Stimulated activated CD8-positive, alpha-beta memory T cell treated with anti-CD3 and anti-CD28 coated beads, Interleukin-12 subunit alpha, Interleukin-12 subunit beta, amount 100 ng/mL, for 1 hour (primary cell): ENCODE measurements at regions not wholly inside any gene's neighbourhood (a gene's known extent, or its start where the extent isn't known, plus 50 kb on each side); places are given as distances from the start of the nearest gene placed in this dataset.

Experiments
- DNase-seq: peaks from one replicate; pipeline ENCODE4 v3.0.0-alpha.2; 2020; ENCODE audit warnings: low read depth

- DNase-seq = no peak
These were observed 234.1 kb upstream of the PMEPA1 start for GRCh38 chr20:57943950-57944349.

GRCh38 chr20:57943291-57943690 lies 233.5 kb upstream of the PMEPA1 start:
- DNase-seq = no peak

- DNase-seq = no peak
These were observed 232.0 kb upstream of the PMEPA1 start for GRCh38 chr20:57941604-57942381.

- DNase-seq = no peak
These were observed 231.2 kb upstream of the PMEPA1 start for GRCh38 chr20:57940868-57941522.

GRCh38 chr20:57940376-57940775 lies 230.6 kb upstream of the PMEPA1 start:
- no peak for DNase-seq

GRCh38 chr20:57939499-57939898 lies 229.7 kb upstream of the PMEPA1 start:
- DNase-seq = no peak

- DNase-seq = no peak
These were observed 228.6 kb upstream of the PMEPA1 start for GRCh38 chr20:57938158-57939108.

- no peak for DNase-seq
These were observed 227.0 kb upstream of the PMEPA1 start for GRCh38 chr20:57936636-57937385.

GRCh38 chr20:57934913-57935312 lies 225.1 kb upstream of the PMEPA1 start:
- no peak for DNase-seq

- DNase-seq = no peak
These were observed 224.4 kb upstream of the PMEPA1 start for GRCh38 chr20:57934007-57934805.

GRCh38 chr20:57932227-57932864 lies 222.5 kb upstream of the PMEPA1 start:
- DNase-seq = no peak

GRCh38 chr20:57930351-57930750 lies 220.5 kb upstream of the PMEPA1 start:
- DNase-seq = no peak

- DNase-seq = no peak
These were observed 218.6 kb upstream of the PMEPA1 start for GRCh38 chr20:57928181-57928967.

GRCh38 chr20:57927376-57927775 lies 217.6 kb upstream of the PMEPA1 start:
- no peak for DNase-seq

- DNase-seq = no peak
These were observed 212.9 kb upstream of the PMEPA1 start for GRCh38 chr20:57922706-57923105.

- DNase-seq = no peak
These were observed 212.3 kb upstream of the PMEPA1 start for GRCh38 chr20:57922083-57922482.

- no peak for DNase-seq
These were observed 211.9 kb upstream of the PMEPA1 start for GRCh38 chr20:57921676-57922075.

GRCh38 chr20:57920971-57921370 lies 211.2 kb upstream of the PMEPA1 start:
- DNase-seq = no peak

GRCh38 chr20:57919049-57919448 lies 209.2 kb upstream of the PMEPA1 start:
- DNase-seq = no peak

GRCh38 chr20:57918551-57918950 lies 208.7 kb upstream of the PMEPA1 start:
- DNase-seq = no peak
